ENCODE measurements at regions not wholly inside any gene's neighbourhood (a gene's known extent, or its start where the extent isn't known, plus 50 kb on each side); places are given as distances from the start of the nearest gene placed in this dataset.

GRCh38 chr6:85183841-85184240, 266.0 kb upstream of the NT5E start:
- H3K27me3 ChIP-seq (ENCODE audit: insufficient read depth in 3 of 3, low read length in 2 of 3) = no peaks in the 10 kb centered on the region
- no peaks in the 10 kb centered on the region for H3K4me1 ChIP-seq
- intact Hi-C loops (cut with DNase I) = no loop called here
- no peaks in the 10 kb centered on the region for H3K36me3 ChIP-seq (ENCODE audit: insufficient read depth in 1 of 2, low read depth in 1 of 2)
- no peak for ATAC-seq
- DNase-seq = no peak
- H3K4me3 ChIP-seq = no peak overlapping the region
- H3K27ac ChIP-seq = no peak overlapping the region
- TF ChIP-seq CTCF (IDR thresholded peaks at IDR 0.05) = no peak
- H3K9me3 ChIP-seq = no peaks in the 10 kb centered on the region

- no peaks in the 10 kb centered on the region for H3K36me3 ChIP-seq (ENCODE audit: insufficient read depth in 1 of 2, low read depth in 1 of 2)
- no peaks in the 10 kb centered on the region for H3K9me3 ChIP-seq
- no peak for TF ChIP-seq CTCF (IDR thresholded peaks at IDR 0.05)
- H3K27me3 ChIP-seq (ENCODE audit: insufficient read depth in 3 of 3, low read length in 2 of 3) = no peaks in the 10 kb centered on the region
- DNase-seq = no peak
- no peak overlapping the region for H3K27ac ChIP-seq
- no peak overlapping the region for H3K4me3 ChIP-seq
- H3K4me1 ChIP-seq = no peaks in the 10 kb centered on the region
- ATAC-seq = no peak
- intact Hi-C loops (cut with DNase I) = no loop called here
Measured at GRCh38 chr6:85172705-85173104, 277.2 kb upstream of the NT5E start.

- ATAC-seq = no peak
- DNase-seq = no peak
- 72 to 77% (median 74%) methylated on average over 2 of the region's 2 CpGs for WGBS, 3 donors
- TF ChIP-seq CTCF (IDR thresholded peaks at IDR 0.05) = no peak
- Histone ChIP-seq H3K27ac (no peak overlapping the region), H3K9me3 (no peaks in the 10 kb centered on the region), H3K36me3 (ENCODE audit: insufficient read depth in 1 of 2, low read depth in 1 of 2) (no peaks in the 10 kb centered on the region), H3K27me3 (ENCODE audit: insufficient read depth in 3 of 3, low read length in 2 of 3) (no peaks in the 10 kb centered on the region), H3K4me1 (no peaks in the 10 kb centered on the region), H3K4me3 (no peak overlapping the region)
- intact Hi-C loops (cut with DNase I) = no loop called here
Measured at GRCh38 chr6:85172161-85172560, 277.7 kb upstream of the NT5E start.

GRCh38 chr6:85169189-85169588, 280.7 kb upstream of the NT5E start:
- DNase-seq (no peak), ATAC-seq (no peak)
- no peaks in the 10 kb centered on the region for H3K4me1 ChIP-seq
- intact Hi-C loops (cut with DNase I) = no loop called here
- no peak overlapping the region for H3K27ac ChIP-seq
- no peaks in the 10 kb centered on the region for H3K27me3 ChIP-seq (ENCODE audit: insufficient read depth in 3 of 3, low read length in 2 of 3)
- no peak for TF ChIP-seq CTCF (IDR thresholded peaks at IDR 0.05)
- no peak overlapping the region for H3K4me3 ChIP-seq
- H3K9me3 ChIP-seq = no peaks in the 10 kb centered on the region
- no peaks in the 10 kb centered on the region for H3K36me3 ChIP-seq (ENCODE audit: insufficient read depth in 1 of 2, low read depth in 1 of 2)
- 29 to 32% (median 31%) methylated on average over 2 of the region's 2 CpGs for WGBS, 3 donors

GRCh38 chr6:85168146-85168545, 281.7 kb upstream of the NT5E start:
- WGBS, 3 donors = 47 to 63% (median 63%) methylated on average over 2 of the region's 2 CpGs
- Histone ChIP-seq H3K27ac (no peak overlapping the region), H3K9me3 (no peaks in the 10 kb centered on the region), H3K4me3 (no peak overlapping the region), H3K4me1 (no peaks in the 10 kb centered on the region), H3K27me3 (ENCODE audit: insufficient read depth in 3 of 3, low read length in 2 of 3) (no peaks in the 10 kb centered on the region), H3K36me3 (ENCODE audit: insufficient read depth in 1 of 2, low read depth in 1 of 2) (no peaks in the 10 kb centered on the region)
- intact Hi-C loops (cut with DNase I) = no loop called here
- ATAC-seq (no peak), DNase-seq (no peak)
- no peak for TF ChIP-seq CTCF (IDR thresholded peaks at IDR 0.05)
